NCI-H345 (cell line): ENCODE measurements at regions not wholly inside any gene's neighbourhood (a gene's known extent, or its start where the extent isn't known, plus 50 kb on each side); places are given as distances from the start of the nearest gene placed in this dataset.
A peak's percentile ranks its signal among the peaks of the same experiment; 100 is the strongest.

Source experiments
- DNase-seq: peaks from one replicate; lab custom pipeline; 2025; lab: John Stamatoyannopoulos, UW

GRCh38 chr1:108050911-108051629, 86.1 kb upstream of the VAV3 start:
- DNase-seq = no peak

- no peak for DNase-seq
Observed at GRCh38 chr1:108050158-108050557, 85.2 kb upstream of the VAV3 start.

GRCh38 chr1:108049178-108049819, 84.3 kb upstream of the VAV3 start:
- no peak for DNase-seq

GRCh38 chr1:108048301-108049177, 83.6 kb upstream of the VAV3 start:
- no peak for DNase-seq

GRCh38 chr1:108047085-108047484, 82.1 kb upstream of the VAV3 start:
- DNase-seq = no peak

- no peak for DNase-seq
Observed at GRCh38 chr1:108046026-108046425, 81.0 kb upstream of the VAV3 start.

GRCh38 chr1:108045460-108045859, 80.5 kb upstream of the VAV3 start:
- DNase-seq = no peak

GRCh38 chr1:108044318-108044717, 79.3 kb upstream of the VAV3 start:
- no peak for DNase-seq

GRCh38 chr1:108043707-108044106, 78.7 kb upstream of the VAV3 start:
- DNase-seq = no peak

- DNase-seq = no peak
Observed at GRCh38 chr1:108042610-108043009, 77.6 kb upstream of the VAV3 start.

- no peak for DNase-seq
Observed at GRCh38 chr1:108041360-108042142, 76.6 kb upstream of the VAV3 start.

- DNase-seq = no peak
Observed at GRCh38 chr1:108038653-108039236, 73.8 kb upstream of the VAV3 start.

- no peak for DNase-seq
Observed at GRCh38 chr1:108036796-108037562, 72.0 kb upstream of the VAV3 start.

GRCh38 chr1:108034396-108034795, 69.4 kb upstream of the VAV3 start:
- DNase-seq = peak; percentile 19

- DNase-seq = no peak
Observed at GRCh38 chr1:108033550-108033951, 68.6 kb upstream of the VAV3 start.

GRCh38 chr1:108028841-108029388, 63.9 kb upstream of the VAV3 start:
- DNase-seq = no peak

- no peak for DNase-seq
Observed at GRCh38 chr1:108027389-108027788, 62.4 kb upstream of the VAV3 start.

- DNase-seq = no peak
Observed at GRCh38 chr1:108017698-108018097, 52.7 kb upstream of the VAV3 start.

GRCh38 chr1:108016451-108016920, 51.5 kb upstream of the VAV3 start:
- DNase-seq = no peak
